ENCODE measurements at regions not wholly inside any gene's neighbourhood (a gene's known extent, or its start where the extent isn't known, plus 50 kb on each side); places are given as distances from the start of the nearest gene placed in this dataset.

DNA sequence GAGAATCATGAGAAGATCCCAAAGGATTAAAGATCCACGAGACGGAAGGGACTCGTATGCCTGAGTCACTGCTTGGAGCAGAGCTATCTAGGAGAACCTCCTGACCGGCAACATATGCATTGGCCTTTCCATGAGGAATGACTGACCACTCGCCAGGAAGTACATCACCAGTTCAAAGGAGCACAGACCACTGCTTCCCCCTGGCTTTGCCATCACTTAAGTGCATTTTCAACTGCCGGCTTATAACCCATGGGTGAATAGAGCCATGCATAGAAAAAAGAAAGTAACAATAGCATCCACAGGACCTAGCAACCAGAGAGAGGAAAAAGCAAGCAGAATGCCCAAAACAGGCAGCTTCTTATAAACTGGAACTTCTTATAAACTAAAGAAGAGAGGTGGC lies 98.3 kb upstream of the ZC3H12C start:
- Histone ChIP-seq H3K36me3 (replicated peaks in 1 of 2; ENCODE audit: control insufficient read depth in 1 of 2, insufficient read depth in 2 of 2, low read length in 1 of 2) (no peaks in the 10 kb centered on the region), H2AFZ (ENCODE audit: low read depth) (no peak overlapping the region), H3K27me3 (ENCODE audit: insufficient read depth) (no peaks in the 10 kb centered on the region), H3K9ac (no peak overlapping the region), H3K4me1 (ENCODE audit: control insufficient read depth in 1 of 2, insufficient read depth in 2 of 2, low read depth in 1 of 2, low read length in 1 of 2) (peaks cover 2 to 7% of the 10 kb centered on the region in 2 experiments; a peak in 2 of 4 replicates), H3K9me3 (no peaks in the 10 kb centered on the region), H4K20me1 (ENCODE audit: insufficient read depth) (no peaks in the 10 kb centered on the region), H3K9me2 (no peaks in the 10 kb centered on the region), H3F3A (replicated peaks; ENCODE audit: insufficient read depth) (no peaks in the 10 kb centered on the region), H3K4me3 (ENCODE audit: low read depth in 2 of 2, low read length in 1 of 2) (no peak overlapping the region), H3K4me2 (no peak overlapping the region), H3K79me2 (ENCODE audit: insufficient read depth) (no peaks in the 10 kb centered on the region), H3K27ac (ENCODE audit: low read depth in 2 of 2, low read length in 1 of 2) (no peak overlapping the region)
- 69% methylated on average over 5 of the region's 6 CpGs for WGBS (ENCODE audit: low lambda C conversion rate)
- peak; percentile 8 for DNase-seq
- POLR2A ChIA-PET = no interaction called here
- TF ChIP-seq GABPA (IDR thresholded peaks at IDR 0.05; ENCODE audit: low read depth) (no peak), NRF1 (IDR thresholded peaks at IDR 0.05; ENCODE audit: low read depth, low read length) (no peak), GATA2 (CRISPR knock-in tag; IDR thresholded peaks at IDR 0.05) (no peak), FOXM1 (IDR thresholded peaks at IDR 0.05; ENCODE audit: low read depth) (no peak), NFIC (IDR thresholded peaks at IDR 0.05; ENCODE audit: borderline replicate concordance) (no peak), SIN3A (IDR thresholded peaks at IDR 0.05; ENCODE audit: borderline replicate concordance, low read depth, low read length) (no peak)
- TF ChIP-seq, protein P1, sequence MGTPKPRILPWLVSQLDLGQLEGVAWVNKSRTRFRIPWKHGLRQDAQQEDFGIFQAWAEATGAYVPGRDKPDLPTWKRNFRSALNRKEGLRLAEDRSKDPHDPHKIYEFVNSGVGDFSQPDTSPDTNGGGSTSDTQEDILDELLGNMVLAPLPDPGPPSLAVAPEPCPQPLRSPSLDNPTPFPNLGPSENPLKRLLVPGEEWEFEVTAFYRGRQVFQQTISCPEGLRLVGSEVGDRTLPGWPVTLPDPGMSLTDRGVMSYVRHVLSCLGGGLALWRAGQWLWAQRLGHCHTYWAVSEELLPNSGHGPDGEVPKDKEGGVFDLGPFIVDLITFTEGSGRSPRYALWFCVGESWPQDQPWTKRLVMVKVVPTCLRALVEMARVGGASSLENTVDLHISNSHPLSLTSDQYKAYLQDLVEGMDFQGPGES (IDR thresholded peaks at IDR 0.05; ENCODE audit: low read depth, low read length) = no peak
- TF ChIP-seq, protein P2, sequence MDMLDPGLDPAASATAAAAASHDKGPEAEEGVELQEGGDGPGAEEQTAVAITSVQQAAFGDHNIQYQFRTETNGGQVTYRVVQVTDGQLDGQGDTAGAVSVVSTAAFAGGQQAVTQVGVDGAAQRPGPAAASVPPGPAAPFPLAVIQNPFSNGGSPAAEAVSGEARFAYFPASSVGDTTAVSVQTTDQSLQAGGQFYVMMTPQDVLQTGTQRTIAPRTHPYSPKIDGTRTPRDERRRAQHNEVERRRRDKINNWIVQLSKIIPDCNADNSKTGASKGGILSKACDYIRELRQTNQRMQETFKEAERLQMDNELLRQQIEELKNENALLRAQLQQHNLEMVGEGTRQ (IDR thresholded peaks at IDR 0.05; ENCODE audit: borderline replicate concordance, low read depth, low read length) = no peak
- TF ChIP-seq, protein P3, sequence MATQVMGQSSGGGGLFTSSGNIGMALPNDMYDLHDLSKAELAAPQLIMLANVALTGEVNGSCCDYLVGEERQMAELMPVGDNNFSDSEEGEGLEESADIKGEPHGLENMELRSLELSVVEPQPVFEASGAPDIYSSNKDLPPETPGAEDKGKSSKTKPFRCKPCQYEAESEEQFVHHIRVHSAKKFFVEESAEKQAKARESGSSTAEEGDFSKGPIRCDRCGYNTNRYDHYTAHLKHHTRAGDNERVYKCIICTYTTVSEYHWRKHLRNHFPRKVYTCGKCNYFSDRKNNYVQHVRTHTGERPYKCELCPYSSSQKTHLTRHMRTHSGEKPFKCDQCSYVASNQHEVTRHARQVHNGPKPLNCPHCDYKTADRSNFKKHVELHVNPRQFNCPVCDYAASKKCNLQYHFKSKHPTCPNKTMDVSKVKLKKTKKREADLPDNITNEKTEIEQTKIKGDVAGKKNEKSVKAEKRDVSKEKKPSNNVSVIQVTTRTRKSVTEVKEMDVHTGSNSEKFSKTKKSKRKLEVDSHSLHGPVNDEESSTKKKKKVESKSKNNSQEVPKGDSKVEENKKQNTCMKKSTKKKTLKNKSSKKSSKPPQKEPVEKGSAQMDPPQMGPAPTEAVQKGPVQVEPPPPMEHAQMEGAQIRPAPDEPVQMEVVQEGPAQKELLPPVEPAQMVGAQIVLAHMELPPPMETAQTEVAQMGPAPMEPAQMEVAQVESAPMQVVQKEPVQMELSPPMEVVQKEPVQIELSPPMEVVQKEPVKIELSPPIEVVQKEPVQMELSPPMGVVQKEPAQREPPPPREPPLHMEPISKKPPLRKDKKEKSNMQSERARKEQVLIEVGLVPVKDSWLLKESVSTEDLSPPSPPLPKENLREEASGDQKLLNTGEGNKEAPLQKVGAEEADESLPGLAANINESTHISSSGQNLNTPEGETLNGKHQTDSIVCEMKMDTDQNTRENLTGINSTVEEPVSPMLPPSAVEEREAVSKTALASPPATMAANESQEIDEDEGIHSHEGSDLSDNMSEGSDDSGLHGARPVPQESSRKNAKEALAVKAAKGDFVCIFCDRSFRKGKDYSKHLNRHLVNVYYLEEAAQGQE (IDR thresholded peaks at IDR 0.05; ENCODE audit: low read depth, low read length) = no peak
- CTCF ChIA-PET = interaction anchor here (1.3 kb wide), 1 partner anchor 206 kb away, joined by 3 read pairs; no protein-coding TSS in a partner anchor

DNA sequence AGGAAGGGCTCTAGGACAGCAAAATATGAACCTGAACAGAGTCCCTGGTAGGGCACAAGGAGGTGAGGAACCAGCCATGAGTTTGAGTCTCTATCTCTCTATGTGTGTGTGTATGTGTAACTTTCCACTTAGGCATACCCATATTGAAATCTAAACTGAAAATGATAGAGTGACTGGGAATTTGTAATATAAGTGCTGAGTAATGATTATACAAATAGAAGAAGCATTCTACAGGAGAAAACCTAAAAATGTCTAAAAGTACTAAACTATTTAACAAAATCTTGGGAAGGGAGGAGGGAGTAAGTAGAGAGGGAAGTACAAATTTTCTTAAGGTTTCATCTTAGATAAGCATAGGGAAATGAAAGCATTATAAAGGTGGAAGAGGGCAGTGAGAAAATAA lies 97.1 kb upstream of the ZC3H12C start:
- H4K20me1 ChIP-seq (ENCODE audit: insufficient read depth) = no peaks in the 10 kb centered on the region
- H3K27me3 ChIP-seq (ENCODE audit: insufficient read depth) = no peaks in the 10 kb centered on the region
- no peak overlapping the region for H3K27ac ChIP-seq (ENCODE audit: low read depth in 2 of 2, low read length in 1 of 2)
- H3K4me3 ChIP-seq (ENCODE audit: low read depth in 2 of 2, low read length in 1 of 2) = no peak overlapping the region
- H3K9me3 ChIP-seq = no peaks in the 10 kb centered on the region
- no peaks in the 10 kb centered on the region for H3K36me3 ChIP-seq (replicated peaks in 1 of 2; ENCODE audit: control insufficient read depth in 1 of 2, insufficient read depth in 2 of 2, low read length in 1 of 2)
- no peak overlapping the region for H2AFZ ChIP-seq (ENCODE audit: low read depth)
- no peak for DNase-seq
- no peaks in the 10 kb centered on the region for H3K79me2 ChIP-seq (ENCODE audit: insufficient read depth)
- H3K4me1 ChIP-seq (ENCODE audit: control insufficient read depth in 1 of 2, insufficient read depth in 2 of 2, low read depth in 1 of 2, low read length in 1 of 2) = peaks cover 2 to 18% of the 10 kb centered on the region in 2 experiments; a peak in 2 of 4 replicates
- H3F3A ChIP-seq (replicated peaks; ENCODE audit: insufficient read depth) = no peaks in the 10 kb centered on the region
- ChIA-PET CTCF (interaction anchor here (1.3 kb wide), 1 partner anchor 205 kb away, joined by 3 read pairs; no protein-coding TSS in a partner anchor), POLR2A (no interaction called here)
- H3K4me2 ChIP-seq = no peak overlapping the region
- no peak overlapping the region for H3K9ac ChIP-seq
- no peaks in the 10 kb centered on the region for H3K9me2 ChIP-seq
- TF ChIP-seq FOXJ3 (CRISPR knock-in tag; IDR thresholded peaks at IDR 0.05) (no peak), SMC3 (IDR thresholded peaks at IDR 0.05; ENCODE audit: low read depth, low read length) (no peak), TCF12 (IDR thresholded peaks at IDR 0.05) (no peak), RAD21 (IDR thresholded peaks at IDR 0.05; ENCODE audit: low read length) (no peak), GABPA (IDR thresholded peaks at IDR 0.05; ENCODE audit: low read depth) (no peak), EZH2phosphoT487 (IDR thresholded peaks at IDR 0.05; ENCODE audit: borderline replicate concordance, low read depth) (no peak), RFX5 (IDR thresholded peaks at IDR 0.05; ENCODE audit: low read length) (no peak), MXI1 (IDR thresholded peaks at IDR 0.05; ENCODE audit: low read depth, low read length) (no peak), RXRA (IDR thresholded peaks at IDR 0.05; ENCODE audit: borderline replicate concordance, low read depth) (no peak), YY1 (IDR thresholded peaks at IDR 0.05; ENCODE audit: low read depth) (no peak), FOSL2 (IDR thresholded peaks at IDR 0.05; ENCODE audit: borderline replicate concordance, low read depth) (no peak)
- TF ChIP-seq, protein P2 (IDR thresholded peaks at IDR 0.05; ENCODE audit: borderline replicate concordance, low read depth, low read length) = no peak
- TF ChIP-seq, protein P1 (IDR thresholded peaks at IDR 0.05; ENCODE audit: low read depth, low read length) = no peak
- TF ChIP-seq, protein P4, sequence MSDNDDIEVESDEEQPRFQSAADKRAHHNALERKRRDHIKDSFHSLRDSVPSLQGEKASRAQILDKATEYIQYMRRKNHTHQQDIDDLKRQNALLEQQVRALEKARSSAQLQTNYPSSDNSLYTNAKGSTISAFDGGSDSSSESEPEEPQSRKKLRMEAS (IDR thresholded peaks at IDR 0.05; ENCODE audit: low read depth) = no peak

Measured in SK-N-SH (cell line).